ENCODE measurements at regions not wholly inside any gene's neighbourhood (a gene's known extent, or its start where the extent isn't known, plus 50 kb on each side); places are given as distances from the start of the nearest gene placed in this dataset.

DNA sequence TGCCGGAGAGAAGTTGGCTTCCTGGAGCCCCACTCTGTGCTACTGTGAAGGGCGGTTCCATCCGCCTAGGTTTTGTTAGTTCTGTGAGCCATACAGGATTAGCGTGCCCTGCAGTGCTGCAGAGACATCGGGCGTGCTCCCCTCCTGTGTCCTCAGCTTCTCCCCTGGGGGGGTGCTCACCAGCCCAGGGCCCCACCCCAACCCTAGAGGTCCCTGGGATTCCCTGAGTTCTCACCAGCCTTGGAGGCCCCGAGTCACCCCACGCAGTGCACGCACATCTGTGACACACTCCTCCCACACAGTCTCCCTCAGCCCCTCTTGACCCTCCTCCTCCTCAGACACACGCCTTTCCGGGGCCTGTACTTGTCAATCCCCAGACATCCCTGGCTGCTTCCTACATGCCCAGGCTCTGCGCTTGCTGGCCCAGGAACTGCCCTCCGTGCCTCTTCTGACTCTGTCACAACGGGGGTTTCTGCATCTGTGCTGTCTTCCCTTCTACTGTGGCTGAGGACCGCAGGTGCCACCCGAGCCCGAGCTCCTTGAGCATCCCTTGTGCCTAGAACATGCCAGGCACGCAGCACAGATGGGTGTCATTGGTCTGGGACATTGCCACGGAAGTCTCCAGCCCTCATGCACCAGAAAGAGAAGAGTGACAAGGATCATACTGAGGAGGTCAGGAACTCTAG lies 123.2 kb upstream of the RPS6KA2 start:
- TF ChIP-seq EZH2 (IDR thresholded peaks at IDR 0.05; ENCODE audit: insufficient read depth, poor library complexity, severe bottlenecking) (no peak), EZH2phosphoT487 (IDR thresholded peaks at IDR 0.05; ENCODE audit: insufficient read depth, low read depth) (no peak)
